ENCODE measurements at regions not wholly inside any gene's neighbourhood (a gene's known extent, or its start where the extent isn't known, plus 50 kb on each side); places are given as distances from the start of the nearest gene placed in this dataset.

DNA sequence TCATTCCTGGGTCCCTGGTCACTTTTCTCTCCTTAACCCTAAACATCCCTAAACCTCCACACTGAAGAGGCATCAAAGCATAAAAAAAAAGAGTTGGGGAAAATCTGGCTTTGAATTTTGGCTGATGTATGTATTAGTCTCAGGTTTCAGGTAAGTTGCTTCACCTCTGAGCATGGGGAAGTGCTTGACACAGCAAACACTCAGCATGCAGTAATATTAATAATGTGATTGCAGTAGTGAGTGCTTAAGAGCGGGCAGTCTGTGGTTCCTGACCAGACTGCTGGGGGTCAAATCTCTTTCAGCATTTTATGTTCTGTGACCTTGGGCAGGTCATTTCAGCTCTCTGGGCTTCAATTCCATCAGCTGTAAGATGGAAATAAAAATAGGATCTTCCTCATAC is 467.9 kb downstream of the SOX2 start:
- TF ChIP-seq, protein P1, sequence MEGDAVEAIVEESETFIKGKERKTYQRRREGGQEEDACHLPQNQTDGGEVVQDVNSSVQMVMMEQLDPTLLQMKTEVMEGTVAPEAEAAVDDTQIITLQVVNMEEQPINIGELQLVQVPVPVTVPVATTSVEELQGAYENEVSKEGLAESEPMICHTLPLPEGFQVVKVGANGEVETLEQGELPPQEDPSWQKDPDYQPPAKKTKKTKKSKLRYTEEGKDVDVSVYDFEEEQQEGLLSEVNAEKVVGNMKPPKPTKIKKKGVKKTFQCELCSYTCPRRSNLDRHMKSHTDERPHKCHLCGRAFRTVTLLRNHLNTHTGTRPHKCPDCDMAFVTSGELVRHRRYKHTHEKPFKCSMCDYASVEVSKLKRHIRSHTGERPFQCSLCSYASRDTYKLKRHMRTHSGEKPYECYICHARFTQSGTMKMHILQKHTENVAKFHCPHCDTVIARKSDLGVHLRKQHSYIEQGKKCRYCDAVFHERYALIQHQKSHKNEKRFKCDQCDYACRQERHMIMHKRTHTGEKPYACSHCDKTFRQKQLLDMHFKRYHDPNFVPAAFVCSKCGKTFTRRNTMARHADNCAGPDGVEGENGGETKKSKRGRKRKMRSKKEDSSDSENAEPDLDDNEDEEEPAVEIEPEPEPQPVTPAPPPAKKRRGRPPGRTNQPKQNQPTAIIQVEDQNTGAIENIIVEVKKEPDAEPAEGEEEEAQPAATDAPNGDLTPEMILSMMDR (conservative IDR thresholded peaks at IDR 0.05) = no peak
- no peak for TF ChIP-seq ZFX (IDR thresholded peaks at IDR 0.05)

Measured in C4-2B (cell line).